Upper lobe of left lung (tissue), 4 donors: ENCODE measurements at regions not wholly inside any gene's neighbourhood (a gene's known extent, or its start where the extent isn't known, plus 50 kb on each side); places are given as distances from the start of the nearest gene placed in this dataset.

Experiments
- EP300 ChIP-seq, 4 donors: sonication (generic); formaldehyde crosslinking; IDR thresholded peaks; one replicate each; pipeline ENCODE4 v1.5.1; 2017; ENCODE audit warnings: antibody characterized with exemption in 4 of 4, control low read depth in 2 of 4
- POLR2A ChIP-seq, 4 donors: fragments of 450-650 bp; IDR thresholded peaks; one replicate each; pipeline ENCODE4 v1.5.1; 2016 to 2017; ENCODE audit warnings: antibody characterized with exemption in 4 of 4, mild to moderate bottlenecking in 2 of 4
- POLR2AphosphoS5 ChIP-seq, 2 donors: sonication (generic); formaldehyde crosslinking; IDR thresholded peaks; one replicate each; pipeline ENCODE4 v1.5.1; 2017; ENCODE audit warnings: antibody characterized with exemption in 2 of 2
- TF ChIP-seq, protein P1 (sequence below), 6 experiments: fragments of 450-650 bp in 4 of 6; fragments of 200-600 bp in 2 of 6; sonication (generic) in 2 of 6; IDR thresholded peaks; one replicate each; pipeline ENCODE4 v1.5.1; 2016 to 2019; ENCODE audit warnings: antibody characterized with exemption in 6 of 6

GRCh38 chr2:45242161-45242741 lies 233.0 kb upstream of the SIX2 start:
- TF ChIP-seq EP300 (IDR thresholded peaks at IDR 0.05) (no peak), POLR2AphosphoS5 (IDR thresholded peaks at IDR 0.05) (no peak), POLR2A (IDR thresholded peaks at IDR 0.05) (no peak)
- TF ChIP-seq, protein P1, sequence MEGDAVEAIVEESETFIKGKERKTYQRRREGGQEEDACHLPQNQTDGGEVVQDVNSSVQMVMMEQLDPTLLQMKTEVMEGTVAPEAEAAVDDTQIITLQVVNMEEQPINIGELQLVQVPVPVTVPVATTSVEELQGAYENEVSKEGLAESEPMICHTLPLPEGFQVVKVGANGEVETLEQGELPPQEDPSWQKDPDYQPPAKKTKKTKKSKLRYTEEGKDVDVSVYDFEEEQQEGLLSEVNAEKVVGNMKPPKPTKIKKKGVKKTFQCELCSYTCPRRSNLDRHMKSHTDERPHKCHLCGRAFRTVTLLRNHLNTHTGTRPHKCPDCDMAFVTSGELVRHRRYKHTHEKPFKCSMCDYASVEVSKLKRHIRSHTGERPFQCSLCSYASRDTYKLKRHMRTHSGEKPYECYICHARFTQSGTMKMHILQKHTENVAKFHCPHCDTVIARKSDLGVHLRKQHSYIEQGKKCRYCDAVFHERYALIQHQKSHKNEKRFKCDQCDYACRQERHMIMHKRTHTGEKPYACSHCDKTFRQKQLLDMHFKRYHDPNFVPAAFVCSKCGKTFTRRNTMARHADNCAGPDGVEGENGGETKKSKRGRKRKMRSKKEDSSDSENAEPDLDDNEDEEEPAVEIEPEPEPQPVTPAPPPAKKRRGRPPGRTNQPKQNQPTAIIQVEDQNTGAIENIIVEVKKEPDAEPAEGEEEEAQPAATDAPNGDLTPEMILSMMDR (IDR thresholded peaks at IDR 0.05): no peak
